ENCODE measurements at regions not wholly inside any gene's neighbourhood (a gene's known extent, or its start where the extent isn't known, plus 50 kb on each side); places are given as distances from the start of the nearest gene placed in this dataset.
"Not testable (repeated sequence)": the region's sequence is repeated elsewhere in the genome, so short reads cannot be mapped to it uniquely, and the experiment has no call there.

DNA sequence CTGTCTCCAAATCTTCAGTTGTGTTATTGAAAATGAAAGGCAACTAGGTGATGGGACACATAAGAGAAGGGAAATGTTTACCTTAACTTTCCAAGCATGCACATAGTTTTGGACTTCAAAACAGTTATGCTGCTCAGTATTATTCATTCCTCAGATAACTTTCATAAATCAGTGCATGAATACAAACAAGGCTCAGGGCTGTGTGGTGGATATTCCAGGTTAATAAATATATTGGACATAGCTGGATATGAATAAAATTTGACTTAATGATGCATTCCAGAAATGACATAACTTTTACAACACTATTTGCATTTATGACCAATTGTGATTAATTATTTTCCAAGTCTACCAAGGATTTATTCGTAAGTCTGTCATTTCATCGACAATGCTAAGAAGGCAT is 301.2 kb upstream of the ZNF804A start:
- DNase-seq: no peak

- no peak for DNase-seq
Measured at GRCh38 chr2:184302506-184302905, 295.8 kb upstream of the ZNF804A start.

DNA sequence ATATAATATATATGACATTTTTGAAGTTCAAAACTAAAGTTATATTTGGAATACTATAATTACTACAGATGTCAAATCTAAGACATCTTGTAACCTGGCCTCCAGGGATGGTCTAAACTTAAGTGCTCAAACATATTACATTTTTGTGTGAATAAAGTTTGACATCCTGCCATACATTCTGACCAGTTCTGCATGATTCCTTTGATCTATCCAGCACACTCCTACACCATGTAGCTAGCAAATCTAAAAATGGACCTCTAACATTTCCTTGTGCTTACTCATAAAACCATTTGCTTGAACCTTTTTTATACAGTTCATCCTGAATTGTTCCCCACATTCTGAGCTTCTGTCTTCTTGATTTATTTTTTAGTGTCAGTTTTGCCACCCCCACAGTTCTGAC is 294.3 kb upstream of the ZNF804A start:
- DNase-seq: no peak

- DNase-seq: no peak
Measured at GRCh38 chr2:184305105-184305504, 293.2 kb upstream of the ZNF804A start.

- DNase-seq: no peak
Measured at GRCh38 chr2:184308706-184309105, 289.6 kb upstream of the ZNF804A start.

DNA sequence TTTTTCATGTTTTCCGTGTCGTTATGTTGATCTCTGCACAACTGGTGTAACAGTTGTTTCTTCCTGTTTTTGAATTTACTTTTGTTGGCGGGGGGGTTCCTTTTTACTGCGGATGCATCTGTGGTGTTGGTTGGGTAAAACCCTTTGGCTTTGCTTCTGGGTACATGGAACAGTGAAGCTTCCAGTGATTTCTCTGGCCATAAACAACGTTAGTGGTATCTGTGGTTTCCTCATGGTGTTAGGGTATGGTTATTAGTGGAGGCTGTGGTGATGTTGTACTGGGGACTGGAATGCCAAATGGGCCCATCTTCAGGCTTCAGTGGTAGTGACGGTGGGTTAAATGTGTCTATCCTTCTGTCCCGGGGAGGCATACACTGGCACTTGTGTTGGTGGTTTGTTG is 285.4 kb upstream of the ZNF804A start:
- no peak for DNase-seq

DNA sequence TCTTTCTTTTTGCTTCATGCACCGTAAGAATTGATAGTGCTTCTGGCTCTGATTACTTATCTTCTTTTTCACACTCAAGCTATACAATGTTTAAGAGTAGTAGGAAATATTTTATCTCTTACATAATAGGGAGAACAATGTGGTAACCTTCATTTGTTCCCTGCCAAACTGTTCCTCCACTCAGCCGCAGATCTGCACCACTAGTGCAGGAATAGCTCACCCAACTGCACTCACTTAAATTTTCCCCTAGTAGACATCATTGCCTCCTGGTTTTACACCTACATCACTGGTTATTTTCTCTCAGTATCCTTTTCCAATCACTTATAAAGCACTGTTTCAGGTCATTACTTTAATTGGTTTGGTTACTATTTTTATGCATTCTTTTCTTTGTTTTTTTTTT is 283.5 kb upstream of the ZNF804A start:
- DNase-seq: no peak

- DNase-seq: no peak
Measured at GRCh38 chr2:184316921-184317320, 281.4 kb upstream of the ZNF804A start.

GRCh38 chr2:184322615-184323014 is 275.7 kb upstream of the ZNF804A start:
- DNase-seq: no peak

GRCh38 chr2:184326066-184326465 is 272.3 kb upstream of the ZNF804A start:
- no peak for DNase-seq

DNA sequence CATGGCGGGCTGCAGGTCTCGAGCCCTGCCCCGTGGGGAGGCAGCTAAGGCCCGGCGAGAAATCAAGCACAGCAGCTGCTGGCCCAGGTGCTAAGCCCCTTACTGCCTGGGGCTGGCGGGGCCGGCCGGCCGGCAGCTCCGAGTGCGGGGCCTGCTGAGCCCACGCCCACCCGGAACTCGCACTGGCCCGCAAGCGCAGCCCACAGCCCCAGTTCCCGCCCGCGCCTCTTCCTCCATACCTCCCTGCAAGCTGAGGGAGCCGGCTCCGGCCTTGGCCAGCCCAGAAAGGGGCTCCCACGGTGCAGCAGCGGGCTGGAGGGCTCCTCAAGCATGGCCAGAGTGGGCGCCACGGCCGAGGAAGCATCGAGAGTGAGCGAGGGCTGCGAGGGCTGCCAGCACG is 270.5 kb upstream of the ZNF804A start:
- DNase-seq: not testable (repeated sequence)

DNA sequence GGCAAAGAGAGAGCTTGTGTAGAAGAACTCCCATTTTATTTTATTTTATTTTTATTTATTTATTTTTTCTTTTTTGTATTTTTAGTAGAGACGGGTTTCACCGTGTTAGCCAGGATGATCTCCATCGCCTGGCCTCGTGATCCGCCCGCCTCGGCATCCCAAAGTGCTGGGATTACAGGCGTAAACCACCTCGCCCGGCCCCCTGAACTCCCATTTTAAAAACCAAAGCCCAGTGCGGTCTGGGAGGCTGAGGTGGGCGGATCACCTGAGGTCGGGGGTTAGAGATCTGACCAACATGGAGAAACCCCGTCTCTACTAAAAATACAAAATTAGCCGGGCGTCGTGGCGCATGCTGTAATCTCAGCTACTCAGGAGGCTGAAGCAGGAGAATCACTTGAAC is 267.8 kb upstream of the ZNF804A start:
- not testable (repeated sequence) for DNase-seq

- no peak for DNase-seq
Measured at GRCh38 chr2:184336688-184337087, 261.6 kb upstream of the ZNF804A start.

- DNase-seq: no peak
Measured at GRCh38 chr2:184338771-184339170, 259.6 kb upstream of the ZNF804A start.

DNA sequence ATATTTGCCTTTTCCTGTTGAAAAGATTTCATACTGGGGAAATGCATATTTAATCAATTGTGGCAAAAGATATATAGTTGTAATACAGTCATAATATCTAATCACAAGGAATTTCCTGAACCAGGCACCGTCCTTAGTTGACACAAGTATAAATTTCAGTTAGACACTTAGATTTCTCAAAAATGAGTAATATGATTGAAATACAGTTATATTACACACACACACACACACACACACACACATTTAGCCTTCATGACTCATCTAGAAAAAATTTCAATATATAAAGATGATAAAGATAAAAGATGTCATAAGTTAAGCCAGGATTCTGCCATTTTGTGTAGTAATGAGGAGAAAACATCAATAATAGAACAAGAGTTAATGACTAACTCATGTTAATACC is 258.4 kb upstream of the ZNF804A start:
- no peak for DNase-seq

- DNase-seq: no peak
Measured at GRCh38 chr2:184346338-184346862, 251.9 kb upstream of the ZNF804A start.

DNA sequence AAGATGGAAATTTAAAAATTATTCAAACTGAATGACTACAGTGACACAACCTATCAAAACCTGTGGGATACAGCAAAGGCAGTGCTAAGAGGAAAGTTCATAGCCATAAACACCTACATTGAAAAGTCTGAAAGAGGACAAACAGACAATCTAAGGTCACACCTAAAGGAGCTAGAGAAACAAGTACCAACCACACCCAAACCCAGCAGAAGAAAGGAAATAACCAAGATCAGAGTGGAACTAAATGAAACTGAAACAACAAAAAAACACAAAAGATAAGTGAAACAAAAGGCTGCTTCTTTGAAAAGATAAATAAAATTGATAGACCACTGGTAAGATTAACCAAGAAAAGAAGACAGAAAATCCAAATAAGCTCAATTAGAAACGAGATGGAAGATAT is 247.2 kb upstream of the ZNF804A start:
- no peak for DNase-seq

DNA sequence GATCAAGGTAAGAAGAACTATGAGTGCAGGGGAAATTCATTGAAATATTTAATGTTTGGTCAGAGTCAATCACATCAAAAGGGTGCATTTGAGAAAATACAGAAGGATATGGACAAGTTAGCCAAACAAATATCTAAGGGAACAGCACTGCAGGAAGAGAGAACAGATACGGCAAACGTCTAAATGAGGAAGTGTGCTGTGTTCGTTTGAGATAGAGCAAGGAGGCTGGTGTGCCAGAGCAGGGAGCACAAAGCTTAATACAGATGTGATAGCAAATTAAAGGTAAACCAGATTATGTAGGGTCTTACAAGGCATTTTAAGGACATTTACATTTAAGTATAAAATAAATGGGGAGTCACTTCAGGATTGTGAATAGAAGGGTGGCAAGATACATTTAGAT is 241.3 kb upstream of the ZNF804A start:
- DNase-seq: no peak

DNA sequence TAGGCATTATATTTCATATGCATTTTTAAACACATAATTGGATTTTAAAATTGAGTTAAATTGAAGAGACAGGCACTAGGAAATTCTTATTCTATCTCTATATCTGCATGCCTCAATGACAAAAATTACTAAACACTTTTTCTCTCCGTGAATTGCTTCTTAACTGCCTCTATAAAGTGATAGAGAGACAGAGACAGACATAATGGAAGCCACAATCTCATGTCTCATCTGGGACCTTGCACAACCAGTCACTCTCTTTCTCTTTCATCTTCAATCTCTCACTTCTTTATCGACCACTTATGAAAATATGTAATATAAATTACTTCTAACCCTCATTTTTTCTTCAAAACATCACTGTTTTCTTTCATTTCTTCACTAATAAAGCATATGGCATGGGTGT is 238.9 kb upstream of the ZNF804A start:
- no peak for DNase-seq

DNA sequence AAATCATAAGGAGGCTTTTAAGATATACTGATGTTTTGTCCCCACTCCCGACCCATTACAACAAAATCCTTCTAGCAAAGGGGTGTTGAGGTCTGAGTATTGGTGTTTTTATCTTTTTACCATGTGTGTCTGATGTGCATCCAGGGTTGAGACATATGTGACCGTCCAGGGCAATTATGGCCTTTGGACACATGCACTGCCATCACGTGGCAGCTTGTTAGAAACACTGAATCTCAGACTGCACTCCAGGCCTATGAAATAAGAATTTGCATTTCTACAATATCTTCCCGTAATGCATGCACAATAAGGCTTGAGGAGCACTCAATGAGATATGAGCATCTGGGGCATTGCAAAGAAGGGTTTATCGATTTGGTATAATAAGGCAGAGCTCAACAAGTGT is 235.1 kb upstream of the ZNF804A start:
- DNase-seq: no peak

DNA sequence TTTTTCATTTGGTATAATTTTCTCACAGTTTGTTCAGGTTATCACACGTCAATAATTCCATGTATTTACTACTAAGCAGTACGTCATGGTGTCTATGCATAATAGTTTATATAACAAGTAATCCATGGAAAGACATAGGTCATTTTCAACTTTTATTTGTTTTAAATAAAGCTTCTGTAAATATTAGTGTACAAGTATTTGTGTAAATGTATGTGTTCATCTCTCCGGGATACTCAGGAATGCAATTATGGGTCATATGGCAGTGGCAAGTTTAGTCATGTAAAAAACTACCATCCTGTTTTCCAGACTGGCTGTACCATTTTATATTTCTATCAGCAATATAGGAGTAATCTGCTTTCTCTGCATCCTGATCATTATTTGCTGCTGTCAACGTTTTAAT is 231.1 kb upstream of the ZNF804A start:
- DNase-seq: no peak

DNA sequence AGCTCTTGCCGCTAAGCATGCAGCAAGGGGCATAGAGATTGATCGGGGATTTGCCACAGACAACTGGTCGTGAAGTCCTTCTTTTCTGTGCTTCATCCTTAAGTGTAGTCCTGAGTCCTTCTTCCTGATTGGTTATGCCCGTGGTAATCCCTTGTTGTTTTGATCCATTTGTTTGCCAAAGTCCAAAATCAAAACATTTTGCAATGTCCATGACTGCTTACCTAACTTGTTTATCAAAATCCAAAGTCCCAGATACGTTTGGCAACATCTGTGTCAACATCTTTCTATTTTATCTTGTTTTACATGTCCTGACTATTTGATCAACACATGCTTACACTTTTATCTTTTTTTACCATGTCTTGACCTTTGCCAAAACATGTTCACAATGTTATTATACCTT is 229.0 kb upstream of the ZNF804A start:
- no peak for DNase-seq

DNA sequence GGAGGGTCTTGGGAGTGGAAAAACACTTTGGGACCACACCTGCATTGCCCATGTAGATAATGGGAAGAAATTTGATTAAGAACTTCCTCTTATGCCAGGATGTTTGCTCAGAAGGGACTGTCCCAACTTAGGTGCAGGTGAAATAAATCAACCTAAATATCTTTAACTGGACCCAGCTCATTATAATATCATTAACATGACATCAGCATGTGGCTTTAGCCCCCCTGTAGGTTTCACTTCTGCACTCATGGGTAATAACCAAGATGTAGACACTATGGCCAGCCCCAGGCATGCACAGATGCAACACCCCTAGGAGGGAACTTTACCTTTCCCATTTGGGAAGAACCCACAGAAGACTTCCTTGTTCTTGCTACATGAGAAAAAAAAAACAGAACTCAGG is 227.4 kb upstream of the ZNF804A start:
- DNase-seq: no peak

DNA sequence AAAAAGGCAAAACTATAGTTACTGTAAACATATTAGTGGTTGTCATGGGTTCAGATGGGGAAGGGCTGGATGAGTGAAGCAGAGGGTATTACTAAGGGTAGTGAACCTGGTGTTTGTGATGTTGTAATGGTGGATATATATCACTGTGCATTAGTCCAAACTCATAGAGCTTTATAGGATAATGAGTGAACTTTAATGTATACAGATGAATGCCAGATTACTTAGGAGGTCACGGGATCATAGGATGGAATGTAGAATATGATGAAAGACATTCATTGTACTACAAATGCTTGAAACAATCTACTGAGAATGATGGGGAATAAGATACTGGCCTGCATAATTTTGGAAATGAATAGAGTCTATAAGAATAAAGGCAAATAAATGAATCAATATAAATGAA is 226.7 kb upstream of the ZNF804A start:
- no peak for DNase-seq

- no peak for DNase-seq
Measured at GRCh38 chr2:184372484-184372883, 225.8 kb upstream of the ZNF804A start.

- DNase-seq: no peak
Measured at GRCh38 chr2:184394642-184395041, 203.7 kb upstream of the ZNF804A start.
